Stomach (tissue), 4 donors: ENCODE measurements at regions not wholly inside any gene's neighbourhood (a gene's known extent, or its start where the extent isn't known, plus 50 kb on each side); places are given as distances from the start of the nearest gene placed in this dataset.

Experiments
- EP300 ChIP-seq: sonication (generic); formaldehyde crosslinking; IDR thresholded peaks from one replicate; pipeline ENCODE4 v1.6.1; 2017; ENCODE audit warnings: antibody characterized with exemption
- POLR2A ChIP-seq, 4 donors: fragments of 450-650 bp; IDR thresholded peaks; one replicate each; pipeline ENCODE4 v1.6.1; 2016; ENCODE audit warnings: antibody characterized with exemption in 4 of 4, control low read depth in 2 of 4, mild to moderate bottlenecking in 1 of 4, moderate library complexity in 1 of 4
- POLR2AphosphoS5 ChIP-seq, 3 donors: sonication (generic); formaldehyde crosslinking; IDR thresholded peaks; one replicate each; pipeline ENCODE4 v1.6.1; 2016; ENCODE audit warnings: antibody characterized with exemption in 3 of 3
- TF ChIP-seq, protein P1 (sequence below), 7 experiments: fragments of 450-650 bp in 4 of 7; fragments of 200-600 bp in 3 of 7; sonication (generic) in 3 of 7; IDR thresholded peaks; one replicate each; pipeline ENCODE4 v1.5.1; 2016 to 2019; ENCODE audit warnings: antibody characterized with exemption in 7 of 7, control low read depth in 2 of 7, mild to moderate bottlenecking in 1 of 7

DNA sequence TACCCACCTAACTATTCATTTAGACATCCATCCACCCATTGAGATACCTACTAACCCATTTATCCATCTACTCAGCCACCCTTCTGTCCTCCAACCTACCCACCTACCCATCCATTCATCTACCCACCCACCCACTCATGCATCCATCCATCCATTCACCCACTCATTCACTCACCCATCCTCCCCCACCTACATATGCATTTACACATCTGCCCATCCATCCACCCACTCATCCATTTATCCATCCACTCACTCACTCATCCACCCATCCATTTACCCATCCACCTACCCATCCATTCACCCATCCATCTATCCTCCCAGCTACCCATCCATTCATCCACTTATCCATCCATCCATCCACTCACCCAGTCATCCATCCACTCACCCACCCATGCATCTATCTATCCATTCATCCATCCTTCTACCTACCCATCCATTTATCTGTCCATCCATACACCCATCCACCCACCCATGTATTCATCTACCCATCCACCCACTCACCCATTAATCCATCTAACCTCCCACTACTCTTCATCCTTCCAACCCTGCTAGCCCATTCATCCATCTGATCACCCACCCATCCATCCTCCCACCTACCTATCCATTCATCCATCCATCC lies 378.7 kb downstream of the CTTN start:
- TF ChIP-seq, protein P1, sequence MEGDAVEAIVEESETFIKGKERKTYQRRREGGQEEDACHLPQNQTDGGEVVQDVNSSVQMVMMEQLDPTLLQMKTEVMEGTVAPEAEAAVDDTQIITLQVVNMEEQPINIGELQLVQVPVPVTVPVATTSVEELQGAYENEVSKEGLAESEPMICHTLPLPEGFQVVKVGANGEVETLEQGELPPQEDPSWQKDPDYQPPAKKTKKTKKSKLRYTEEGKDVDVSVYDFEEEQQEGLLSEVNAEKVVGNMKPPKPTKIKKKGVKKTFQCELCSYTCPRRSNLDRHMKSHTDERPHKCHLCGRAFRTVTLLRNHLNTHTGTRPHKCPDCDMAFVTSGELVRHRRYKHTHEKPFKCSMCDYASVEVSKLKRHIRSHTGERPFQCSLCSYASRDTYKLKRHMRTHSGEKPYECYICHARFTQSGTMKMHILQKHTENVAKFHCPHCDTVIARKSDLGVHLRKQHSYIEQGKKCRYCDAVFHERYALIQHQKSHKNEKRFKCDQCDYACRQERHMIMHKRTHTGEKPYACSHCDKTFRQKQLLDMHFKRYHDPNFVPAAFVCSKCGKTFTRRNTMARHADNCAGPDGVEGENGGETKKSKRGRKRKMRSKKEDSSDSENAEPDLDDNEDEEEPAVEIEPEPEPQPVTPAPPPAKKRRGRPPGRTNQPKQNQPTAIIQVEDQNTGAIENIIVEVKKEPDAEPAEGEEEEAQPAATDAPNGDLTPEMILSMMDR (IDR thresholded peaks at IDR 0.05) = no peak
- TF ChIP-seq POLR2A (IDR thresholded peaks at IDR 0.05) (no peak), POLR2AphosphoS5 (IDR thresholded peaks at IDR 0.05) (no peak), EP300 (no peak)
